Body of pancreas (tissue), 4 donors: ENCODE measurements at regions not wholly inside any gene's neighbourhood (a gene's known extent, or its start where the extent isn't known, plus 50 kb on each side); places are given as distances from the start of the nearest gene placed in this dataset.

Experiments used
- CTCF ChIP-seq, 7 experiments: fragments of 450-650 bp in 4 of 7; fragments of 200-600 bp in 3 of 7; sonication (generic) in 3 of 7; IDR thresholded peaks; one replicate each; pipeline ENCODE4 v1.5.1; 2016 to 2019; ENCODE audit warnings: antibody characterized with exemption in 7 of 7
- POLR2A ChIP-seq, 3 donors: fragments of 450-650 bp; IDR thresholded peaks; one replicate each; pipeline ENCODE4 v1.6.1; 2016; ENCODE audit warnings: antibody characterized with exemption in 3 of 3, mild to moderate bottlenecking in 2 of 3

GRCh38 chr2:164335128-164335527 lies 286.2 kb downstream of the GRB14 start:
- TF ChIP-seq CTCF (IDR thresholded peaks at IDR 0.05) = no peak
- no peak for TF ChIP-seq POLR2A (IDR thresholded peaks at IDR 0.05)
